H1 (cell line): ENCODE measurements at regions not wholly inside any gene's neighbourhood (a gene's known extent, or its start where the extent isn't known, plus 50 kb on each side); places are given as distances from the start of the nearest gene placed in this dataset.

Experiments used
- CTCF ChIP-seq, 3 experiments: IDR thresholded peaks; 1 replicate in 2 of 3; 2 replicates in 1 of 3; pipeline versions ENCODE4 v1.5.1 to v1.6.1; 2011; ENCODE audit warnings: low read length in 3 of 3, mild to moderate bottlenecking in 3 of 3, inconsistent platforms in 2 of 3, low read depth in 1 of 3, moderate library complexity in 1 of 3; ENCODE audit not compliant: insufficient read depth in 1 of 3; ENCODE audit errors: control extremely low read depth in 1 of 3
- GTF2F1 ChIP-seq: IDR thresholded peaks from 2 replicates; pipeline ENCODE4 v1.6.1; 2012; ENCODE audit warnings: low read depth, low read length, improper control_type of control experiment, borderline replicate concordance
- POLR2AphosphoS5 ChIP-seq: IDR thresholded peaks from 2 replicates; pipeline ENCODE4 v1.6.1; 2011; ENCODE audit warnings: low read depth, low read length

GRCh38 chr3:6394944-6395343 is 466.0 kb upstream of the GRM7 start:
- TF ChIP-seq GTF2F1 (no peak), CTCF (IDR thresholded peaks at IDR 0.05; ENCODE audit: control extremely low read depth in 1 of 3, insufficient read depth in 1 of 3, low read depth in 1 of 3, low read length in 3 of 3) (no peak), POLR2AphosphoS5 (no peak)
